GM18867 (cell line): ENCODE measurements at regions not wholly inside any gene's neighbourhood (a gene's known extent, or its start where the extent isn't known, plus 50 kb on each side); places are given as distances from the start of the nearest gene placed in this dataset.
A peak's percentile ranks its signal among the peaks of the same experiment; 100 is the strongest.
"Not testable (repeated sequence)": the region's sequence is repeated elsewhere in the genome, so short reads cannot be mapped to it uniquely, and the experiment has no call there.

Source experiments
- ATAC-seq: cut with Tn5 transposase; IDR thresholded peaks from one replicate; pipeline ENCODE4 v1.9.1; 2021; ENCODE audit warnings: mild to moderate bottlenecking, moderate library complexity; ENCODE audit not compliant: unreplicated experiment

DNA sequence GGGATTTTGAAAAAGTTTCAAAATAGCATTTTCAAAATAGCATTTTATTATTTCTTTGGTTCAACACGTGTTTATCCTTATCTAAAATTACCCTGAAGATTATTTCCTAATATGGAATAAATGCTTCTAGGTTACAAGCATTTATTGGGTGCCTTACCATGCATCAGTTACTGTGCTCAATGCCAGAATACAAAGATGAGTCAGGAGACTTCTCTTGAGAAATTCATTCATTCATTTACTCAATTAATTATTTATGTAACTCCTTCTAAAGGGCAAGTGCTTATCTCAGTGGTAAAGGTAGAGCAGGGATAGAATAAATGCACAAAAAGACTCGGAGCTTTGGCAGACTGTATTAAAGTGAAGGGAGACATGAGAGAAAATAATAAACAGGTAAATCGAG, 150.1 kb upstream of the PDE7B start:
- ATAC-seq = no peak

DNA sequence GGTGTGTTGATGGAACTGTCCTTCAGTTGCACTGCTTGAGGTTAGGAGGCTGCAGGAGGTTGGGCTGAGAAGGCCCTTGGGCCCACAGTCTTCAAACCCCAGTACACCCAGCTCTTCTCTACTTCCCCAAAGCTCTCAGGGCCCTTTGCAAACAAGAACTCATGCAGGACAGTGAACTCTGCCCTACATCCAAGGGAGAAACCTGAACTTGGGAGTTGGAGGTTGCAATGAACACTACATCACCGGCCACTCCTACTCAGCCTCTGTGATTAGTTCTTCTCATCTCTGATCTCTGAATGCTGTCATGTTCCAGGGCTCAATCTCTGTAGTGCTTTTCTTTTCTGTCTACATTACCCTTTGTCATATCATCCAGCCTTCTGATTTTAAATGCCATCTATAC, 148.5 kb upstream of the PDE7B start:
- no peak for ATAC-seq

- peak; percentile 91 for ATAC-seq
Observed at GRCh38 chr6:135703621-135704020, 147.9 kb upstream of the PDE7B start.

DNA sequence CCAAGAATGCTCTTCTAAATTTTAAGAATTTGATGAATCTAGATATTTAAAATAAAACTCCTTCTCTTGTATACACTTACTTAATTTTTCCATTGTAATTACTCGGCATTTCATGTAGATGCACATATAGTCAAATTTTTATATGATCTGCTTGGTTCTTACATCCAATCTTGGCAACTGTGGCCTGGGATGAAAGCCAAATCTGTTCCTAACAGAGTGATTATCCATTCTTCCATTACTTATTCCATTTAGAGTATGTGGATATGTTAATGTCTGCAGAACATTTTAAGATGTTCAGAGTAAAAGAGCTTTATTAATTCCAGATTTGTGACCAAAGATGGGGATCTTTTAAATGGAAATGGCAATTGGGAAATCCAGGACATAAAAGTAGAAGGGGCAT, 144.1 kb upstream of the PDE7B start:
- no peak for ATAC-seq

GRCh38 chr6:135710042-135710441, 141.5 kb upstream of the PDE7B start:
- no peak for ATAC-seq

GRCh38 chr6:135722190-135722589, 129.3 kb upstream of the PDE7B start:
- ATAC-seq = no peak

DNA sequence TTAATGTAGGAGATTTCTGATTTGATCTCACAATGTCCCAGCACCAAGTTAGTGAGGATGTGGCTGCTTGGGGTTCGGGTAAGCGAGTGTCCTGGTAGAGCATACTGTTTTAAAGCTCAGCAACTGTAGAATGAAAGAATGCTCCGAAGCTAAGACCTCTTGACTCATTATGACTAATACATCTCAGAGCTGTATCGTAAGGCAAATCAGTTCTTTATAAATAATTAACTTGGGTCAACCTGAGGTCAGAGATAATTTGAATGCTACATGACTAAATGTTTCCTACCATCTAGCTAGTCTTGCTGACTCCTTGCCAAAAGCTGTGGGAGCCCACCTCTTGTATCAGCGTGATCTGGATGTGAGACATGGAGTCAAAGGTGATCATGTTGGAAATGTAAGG, 128.8 kb upstream of the PDE7B start:
- peak; percentile 65 for ATAC-seq

GRCh38 chr6:135728589-135728988, 122.9 kb upstream of the PDE7B start:
- ATAC-seq = no peak

DNA sequence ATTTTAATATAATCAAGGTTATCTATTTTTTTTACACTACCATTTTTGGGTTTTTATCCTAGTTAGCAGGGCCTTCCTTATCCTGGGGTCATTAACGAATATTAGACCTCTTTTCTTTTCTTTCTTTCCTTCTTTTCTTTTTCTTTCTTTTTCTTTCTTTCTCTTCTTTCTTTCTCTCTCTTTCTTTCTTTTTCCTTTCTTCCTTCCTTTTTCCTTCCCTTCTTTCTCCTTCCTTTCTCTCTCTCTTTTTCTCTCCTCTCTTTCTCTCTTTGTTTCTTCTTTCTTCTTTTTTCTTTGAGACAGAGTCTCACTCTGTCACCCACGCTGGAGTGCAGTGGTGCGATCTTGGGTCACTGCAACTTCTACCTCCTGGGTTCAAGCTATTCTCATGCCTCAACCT, 120.4 kb upstream of the PDE7B start:
- ATAC-seq = no peak

- not testable (repeated sequence) for ATAC-seq
Observed at GRCh38 chr6:135736351-135736750, 115.2 kb upstream of the PDE7B start.

DNA sequence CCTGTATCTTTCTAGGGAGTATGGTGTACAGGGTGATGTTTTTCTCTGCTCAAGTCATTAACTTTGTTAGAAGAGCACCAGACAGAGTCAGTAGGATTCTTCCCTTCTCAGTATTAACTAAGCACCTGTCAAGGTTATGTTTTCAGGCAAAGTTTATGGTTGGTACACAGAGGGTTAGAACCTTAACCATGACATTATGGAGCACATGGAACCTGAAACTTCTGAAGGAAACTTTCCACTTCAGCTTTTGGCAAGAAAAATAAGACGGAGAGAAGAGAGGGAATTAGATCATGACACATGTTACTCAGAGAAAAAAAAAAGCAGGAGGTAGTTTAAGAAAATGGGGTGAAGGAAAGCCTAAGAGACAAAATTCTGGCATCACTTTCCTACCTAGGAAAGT, 112.9 kb upstream of the PDE7B start:
- no peak for ATAC-seq

GRCh38 chr6:135739288-135739687, 112.2 kb upstream of the PDE7B start:
- no peak for ATAC-seq

DNA sequence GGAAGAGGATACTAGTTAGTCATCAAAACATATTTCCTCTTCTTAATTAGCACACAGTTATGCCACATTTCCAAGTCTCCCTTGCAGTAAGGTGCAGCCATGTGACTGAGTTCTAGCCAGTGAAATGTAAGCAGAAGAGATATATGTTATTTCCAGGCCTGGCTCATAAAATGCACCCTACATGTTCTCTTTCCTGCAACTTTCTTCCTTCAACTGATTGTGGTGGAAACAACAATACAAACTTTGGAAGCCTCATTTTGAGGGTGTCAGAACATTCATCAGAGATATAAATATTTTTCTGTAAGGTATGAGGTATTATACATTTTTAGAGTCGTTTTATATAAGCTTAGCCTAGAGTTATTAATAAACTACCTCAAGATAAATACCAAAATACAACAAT, 110.9 kb upstream of the PDE7B start:
- no peak for ATAC-seq

GRCh38 chr6:135743476-135743875, 108.0 kb upstream of the PDE7B start:
- ATAC-seq = no peak

DNA sequence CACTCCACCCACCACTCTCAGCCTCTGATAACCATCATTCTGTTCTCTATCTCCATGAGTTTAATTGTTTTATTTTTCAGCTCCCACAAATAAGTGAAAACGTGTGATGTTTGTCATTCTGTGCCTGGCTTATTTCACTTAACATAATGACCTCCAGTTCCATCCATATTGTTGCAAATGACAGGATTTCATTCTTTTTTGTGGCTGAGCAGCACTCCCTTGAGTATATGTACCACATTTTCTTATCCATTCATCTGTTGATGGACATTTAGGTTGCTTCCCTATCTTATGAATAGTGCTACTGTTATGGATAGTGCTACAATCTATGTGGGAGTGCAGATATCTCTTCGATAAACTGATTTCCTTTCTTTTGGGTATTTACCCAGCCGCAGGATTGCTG, 103.3 kb upstream of the PDE7B start:
- ATAC-seq = no peak

- ATAC-seq = no peak
Observed at GRCh38 chr6:135750081-135750480, 101.4 kb upstream of the PDE7B start.

- ATAC-seq = no peak
Observed at GRCh38 chr6:135753196-135753595, 98.3 kb upstream of the PDE7B start.

- no peak for ATAC-seq
Observed at GRCh38 chr6:135759831-135760230, 91.7 kb upstream of the PDE7B start.

GRCh38 chr6:135774006-135774405, 77.5 kb upstream of the PDE7B start:
- ATAC-seq = no peak

GRCh38 chr6:135779213-135779612, 72.3 kb upstream of the PDE7B start:
- no peak for ATAC-seq

DNA sequence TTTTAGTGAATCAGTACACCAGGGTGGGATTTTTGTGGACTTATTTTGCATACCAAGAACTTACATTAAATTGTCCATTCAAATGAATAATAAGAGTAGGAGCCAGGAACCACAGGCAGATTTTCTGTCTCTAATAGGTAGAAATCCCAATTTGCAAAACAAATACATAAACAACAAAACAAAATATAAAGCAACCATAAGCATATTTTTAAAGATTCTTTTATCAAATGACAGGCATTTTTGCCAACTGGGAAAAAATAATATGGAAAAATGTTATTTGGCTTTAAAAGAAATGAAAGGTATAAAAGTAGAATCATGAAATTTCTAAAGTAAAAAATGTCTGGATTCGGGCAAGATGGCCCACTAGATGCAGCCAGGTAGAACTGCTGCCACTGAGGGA, 71.2 kb upstream of the PDE7B start:
- no peak for ATAC-seq

- ATAC-seq = no peak
Observed at GRCh38 chr6:135782546-135782945, 69.0 kb upstream of the PDE7B start.

DNA sequence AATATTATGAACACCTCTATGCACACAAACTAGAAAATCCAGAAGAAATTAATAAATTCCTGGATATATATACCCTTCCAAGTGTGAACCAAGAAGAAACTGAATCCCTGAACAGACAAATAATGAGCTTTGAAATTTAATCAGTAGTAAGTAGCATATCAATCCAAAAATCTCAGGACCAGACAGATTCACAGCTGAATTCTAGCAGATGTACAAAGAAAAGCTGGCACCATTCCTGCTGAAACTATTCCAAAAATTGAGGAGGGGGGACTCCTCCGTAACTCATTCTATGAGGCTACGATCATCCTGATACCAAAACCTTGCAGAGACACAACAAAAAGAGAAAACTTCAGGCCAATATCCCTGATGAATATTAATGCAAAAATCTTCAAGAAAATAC, 67.0 kb upstream of the PDE7B start:
- ATAC-seq = no peak
